MM.1S (cell line): ENCODE measurements at regions not wholly inside any gene's neighbourhood (a gene's known extent, or its start where the extent isn't known, plus 50 kb on each side); places are given as distances from the start of the nearest gene placed in this dataset.

ENCODE experiments used
- CTCF ChIP-seq: fragments of 300-600 bp; sonication (generic); IDR thresholded peaks from 2 replicates; pipeline ENCODE4 v1.5.1; 2016; ENCODE audit warnings: antibody characterized with exemption, low read length, mixed read lengths
- EZH2 ChIP-seq: fragments of 300-600 bp; sonication (generic); optimal IDR thresholded peaks from 2 replicates; pipeline ENCODE3; 2017; ENCODE audit warnings: low read depth, mild to moderate bottlenecking, antibody characterized with exemption, low read length, mixed read lengths
- EZH2phosphoT487 ChIP-seq: fragments of 300-600 bp; sonication (generic); IDR thresholded peaks from 2 replicates; pipeline ENCODE4 v1.6.1; 2018; ENCODE audit warnings: antibody characterized with exemption, low read length

- TF ChIP-seq EZH2 (no peak), CTCF (no peak), EZH2phosphoT487 (no peak)
Measured at GRCh38 chr10:2760736-2761135, 306.6 kb upstream of the PFKP start.
